Large intestine (tissue), 3 donors: ENCODE measurements at regions not wholly inside any gene's neighbourhood (a gene's known extent, or its start where the extent isn't known, plus 50 kb on each side); places are given as distances from the start of the nearest gene placed in this dataset.
"Not testable (repeated sequence)": the region's sequence is repeated elsewhere in the genome, so short reads cannot be mapped to it uniquely, and the experiment has no call there.

Experiments used
- DNase-seq, 2 donors: peaks; one replicate each; pipeline versions ENCODE4 v3.0.0 to v3.0.0-alpha.2; 2013
- H3K27ac ChIP-seq: one replicate; pipeline ENCODE4 v1.5.1; 2013; ENCODE audit warnings: low read length
- H3K27me3 ChIP-seq: 2 replicates; pipeline ENCODE4 v1.6.1; 2013; ENCODE audit warnings: low read length; ENCODE audit not compliant: control insufficient read depth, insufficient read depth
- H3K36me3 ChIP-seq: 2 replicates; pipeline ENCODE4 v1.6.1; 2013; ENCODE audit warnings: low read length; ENCODE audit not compliant: control insufficient read depth, insufficient read depth
- H3K4me1 ChIP-seq: one replicate; pipeline ENCODE4 v1.6.1; 2013; ENCODE audit warnings: low read length; ENCODE audit not compliant: control insufficient read depth, insufficient read depth
- H3K4me3 ChIP-seq: one replicate; pipeline ENCODE4 v1.5.1; 2013; ENCODE audit warnings: low read length
- H3K9me3 ChIP-seq: one replicate; pipeline ENCODE4 v1.6.1; 2013; ENCODE audit warnings: mild to moderate bottlenecking, low read depth, low read length, moderate library complexity; ENCODE audit not compliant: control insufficient read depth
- WGBS: methylation state at CpG from one replicate; pipeline ENCODE4 v1.1.5; 2013; ENCODE audit warnings: low lambda C conversion rate; ENCODE audit not compliant: insufficient coverage; 5-methylcytosine and 5-hydroxymethylcytosine counted together

DNA sequence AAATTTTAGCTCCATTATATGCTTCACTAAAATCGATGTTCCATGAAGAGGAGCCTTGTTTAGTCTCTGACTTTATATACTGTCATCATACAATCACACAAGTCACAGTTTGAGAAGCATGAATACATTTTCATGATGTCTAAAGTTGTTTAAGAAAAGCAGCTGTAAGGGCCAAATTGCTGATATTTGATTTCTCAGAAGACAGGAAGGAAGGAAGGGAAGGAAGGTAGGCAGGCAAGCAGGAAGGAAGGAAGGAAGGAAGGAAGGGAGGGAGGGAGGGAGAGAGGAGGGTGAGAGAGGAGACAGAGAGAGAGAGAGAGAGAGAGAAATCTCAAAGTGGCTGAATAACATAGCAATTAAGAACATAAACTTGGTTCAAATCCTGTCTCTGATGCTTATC is 153.7 kb downstream of the RTL9 start:
- Histone ChIP-seq H3K27me3 (no peaks in the 10 kb centered on the region), H3K36me3 (no peaks in the 10 kb centered on the region), H3K9me3 (no peaks in the 10 kb centered on the region), H3K27ac (no peak overlapping the region), H3K4me3 (no peak overlapping the region), H3K4me1 (no peaks in the 10 kb centered on the region)
- no peak for DNase-seq
- WGBS, result no CpG with 5 or more reads among the region's 1 CpG

DNA sequence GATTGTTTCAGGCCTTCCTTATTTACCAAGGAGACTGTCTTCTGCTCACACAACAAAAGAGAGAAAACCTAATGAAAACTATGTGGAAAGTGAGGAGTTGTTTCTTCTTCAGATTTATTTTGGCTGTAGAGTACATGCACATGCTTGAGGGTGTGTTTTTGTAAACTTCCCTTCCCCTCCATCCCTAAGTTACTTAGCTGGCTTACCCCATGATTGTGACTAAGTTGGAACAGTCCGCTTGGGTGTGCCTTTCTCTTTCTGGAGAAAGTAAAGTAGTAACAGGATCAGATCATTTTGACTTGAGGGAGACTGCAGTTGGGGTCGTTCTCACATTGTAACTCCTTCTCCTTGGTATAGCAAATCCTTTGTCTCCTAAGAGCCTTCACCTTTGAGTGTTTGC is 155.9 kb downstream of the RTL9 start:
- Histone ChIP-seq H3K4me3 (no peak overlapping the region), H3K27ac (no peak overlapping the region), H3K4me1 (no peaks in the 10 kb centered on the region), H3K36me3 (no peaks in the 10 kb centered on the region), H3K9me3 (no peaks in the 10 kb centered on the region), H3K27me3 (no peaks in the 10 kb centered on the region)
- no peak for DNase-seq
- no CpG with 5 or more reads among the region's 2 CpGs for WGBS

DNA sequence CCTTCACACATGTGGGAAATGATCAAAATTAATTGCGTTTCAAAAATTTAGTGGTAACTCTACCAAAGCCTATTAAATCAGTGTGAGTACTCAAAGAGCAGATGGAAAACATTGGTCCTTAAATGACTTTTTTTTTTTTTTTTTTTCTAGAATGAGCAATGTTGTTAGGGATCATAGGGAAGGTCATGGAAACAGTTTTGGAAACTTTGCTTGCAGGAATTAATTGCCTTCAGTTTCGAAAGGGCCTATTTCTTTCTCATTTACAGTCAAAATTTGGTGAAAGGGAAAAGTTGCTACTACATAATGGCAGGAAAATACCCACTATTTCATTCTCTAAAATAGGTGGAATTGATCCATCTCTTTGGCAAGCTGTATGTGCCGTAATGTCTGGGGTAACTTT is 160.9 kb downstream of the RTL9 start:
- no peak for DNase-seq

DNA sequence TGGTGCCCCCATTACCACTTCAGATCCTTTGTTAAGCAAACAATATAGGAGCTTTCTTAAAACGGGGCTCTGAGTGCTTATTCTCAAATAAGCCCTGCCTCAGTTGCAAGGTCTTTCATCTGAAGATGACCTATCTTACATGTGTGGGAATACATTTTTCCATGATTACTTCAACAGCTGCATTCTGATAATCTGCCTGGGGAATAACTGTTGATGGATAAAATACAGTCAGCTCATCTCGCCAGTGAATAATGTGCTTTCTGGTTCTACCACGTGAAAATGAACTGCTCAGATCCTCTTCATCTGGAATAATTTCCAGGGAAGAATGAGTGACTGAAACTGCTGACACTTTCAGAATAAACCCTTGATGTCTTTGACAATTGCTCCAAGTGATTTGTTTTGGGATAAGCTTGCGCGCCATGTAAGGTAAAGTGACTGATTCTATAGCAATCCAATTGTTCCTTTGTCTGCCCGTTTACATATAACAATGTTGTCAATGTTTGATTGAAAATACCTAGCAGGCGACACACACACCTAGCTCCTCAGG is 161.3 kb downstream of the RTL9 start:
- DNase-seq, result no peak
- no peaks in the 10 kb centered on the region for H3K36me3 ChIP-seq
- H3K9me3 ChIP-seq, result no peaks in the 10 kb centered on the region
- H3K27me3 ChIP-seq, result no peaks in the 10 kb centered on the region
- no peak overlapping the region for H3K27ac ChIP-seq
- WGBS, result no CpG with 5 or more reads among the region's 7 CpGs
- H3K4me1 ChIP-seq, result no peaks in the 10 kb centered on the region
- no peak overlapping the region for H3K4me3 ChIP-seq

More for the DNA sequence above, 160.9 kb downstream of the RTL9 start:
- no CpG with 5 or more reads among the region's 3 CpGs for WGBS
- Histone ChIP-seq H3K27me3 (no peaks in the 10 kb centered on the region), H3K9me3 (no peaks in the 10 kb centered on the region), H3K4me1 (no peaks in the 10 kb centered on the region), H3K27ac (no peak overlapping the region), H3K4me3 (no peak overlapping the region), H3K36me3 (no peaks in the 10 kb centered on the region)

DNA sequence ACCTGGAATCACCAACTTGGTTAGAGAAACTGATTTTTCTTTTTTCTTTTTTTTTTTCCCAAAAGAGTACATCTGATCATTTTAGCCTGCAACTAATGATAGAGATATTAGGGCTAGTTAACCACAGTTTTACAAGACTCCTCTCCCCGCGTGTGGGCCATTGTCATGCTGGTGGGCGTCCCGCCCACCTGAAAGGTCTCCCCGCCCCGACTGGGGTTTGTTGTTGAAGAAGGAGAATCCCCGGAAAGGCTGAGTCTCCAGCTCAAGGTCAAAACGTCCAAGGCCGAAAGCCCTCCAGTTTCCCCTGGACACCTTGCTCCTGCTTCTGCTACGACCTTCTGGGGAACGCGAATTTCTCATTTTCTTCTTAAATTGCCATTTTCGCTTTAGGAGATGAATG is 162.0 kb downstream of the RTL9 start:
- no CpG with 5 or more reads among the region's 13 CpGs for WGBS
- H3K36me3 ChIP-seq, H3K9me3 ChIP-seq, H3K4me3 ChIP-seq, H3K4me1 ChIP-seq, DNase-seq, H3K27me3 ChIP-seq, H3K27ac ChIP-seq: not testable (repeated sequence)

DNA sequence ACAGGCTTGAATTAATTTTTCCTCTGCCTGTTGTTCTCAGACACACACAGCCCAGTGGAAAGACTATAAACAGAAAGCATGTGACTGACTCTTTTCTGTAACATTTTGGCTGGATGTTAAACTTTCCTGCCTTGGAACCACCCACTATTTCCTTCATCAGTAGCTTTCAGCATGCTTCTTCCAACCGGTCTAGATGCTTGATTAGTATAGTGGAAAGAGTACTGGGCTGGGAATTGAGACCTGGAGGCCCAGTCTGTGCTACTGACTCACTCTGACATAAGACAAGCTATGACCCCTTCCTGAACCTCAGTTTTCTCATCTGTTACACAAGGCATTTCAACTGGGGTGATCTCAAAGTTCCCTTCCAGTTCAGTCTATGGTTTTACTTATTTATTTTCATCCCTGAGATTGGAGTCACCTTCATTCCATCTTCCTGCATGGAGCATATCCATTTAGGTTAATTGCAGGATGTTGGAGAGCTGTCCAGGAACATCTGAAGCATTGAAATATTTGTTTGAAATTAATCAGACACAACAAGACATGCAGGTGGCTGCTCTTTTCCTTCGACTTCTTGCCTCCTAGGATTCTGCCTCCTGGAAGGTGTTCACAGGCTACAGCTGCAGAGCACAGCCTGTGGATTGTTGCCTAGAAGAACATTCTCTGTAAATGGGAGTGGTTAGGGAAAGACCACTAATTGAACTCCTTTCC is 173.4 kb downstream of the RTL9 start:
- H3K4me1 ChIP-seq, result no peaks in the 10 kb centered on the region
- H3K9me3 ChIP-seq, result no peaks in the 10 kb centered on the region
- H3K27me3 ChIP-seq, result no peaks in the 10 kb centered on the region
- no peak for DNase-seq
- no peak overlapping the region for H3K4me3 ChIP-seq
- H3K36me3 ChIP-seq, result no peaks in the 10 kb centered on the region
- H3K27ac ChIP-seq, result no peak overlapping the region
- WGBS, result no CpG with 5 or more reads among the region's 2 CpGs

DNA sequence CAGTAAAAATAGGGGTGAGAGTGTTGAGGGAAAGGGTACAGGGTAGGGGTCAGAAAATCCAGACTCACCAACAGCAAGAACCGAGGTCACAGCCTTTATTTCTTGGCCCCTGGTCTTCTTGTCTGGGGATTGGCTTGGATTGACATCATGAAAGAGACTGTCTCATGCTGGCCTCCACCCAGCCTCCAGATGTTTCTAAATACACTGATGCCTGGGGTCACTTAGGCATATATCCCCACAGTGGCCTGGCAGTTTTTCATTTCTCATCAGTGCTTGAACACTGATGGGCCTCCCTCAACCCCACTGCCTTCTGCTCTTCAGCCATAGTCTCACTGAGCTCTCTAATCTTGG is 173.9 kb downstream of the RTL9 start:
- Histone ChIP-seq H3K9me3 (no peaks in the 10 kb centered on the region), H3K27ac (no peak overlapping the region), H3K27me3 (no peaks in the 10 kb centered on the region), H3K36me3 (no peaks in the 10 kb centered on the region), H3K4me1 (no peaks in the 10 kb centered on the region), H3K4me3 (no peak overlapping the region)
- WGBS, result no CpG with 5 or more reads among the region's 1 CpG
- DNase-seq, result no peak

DNA sequence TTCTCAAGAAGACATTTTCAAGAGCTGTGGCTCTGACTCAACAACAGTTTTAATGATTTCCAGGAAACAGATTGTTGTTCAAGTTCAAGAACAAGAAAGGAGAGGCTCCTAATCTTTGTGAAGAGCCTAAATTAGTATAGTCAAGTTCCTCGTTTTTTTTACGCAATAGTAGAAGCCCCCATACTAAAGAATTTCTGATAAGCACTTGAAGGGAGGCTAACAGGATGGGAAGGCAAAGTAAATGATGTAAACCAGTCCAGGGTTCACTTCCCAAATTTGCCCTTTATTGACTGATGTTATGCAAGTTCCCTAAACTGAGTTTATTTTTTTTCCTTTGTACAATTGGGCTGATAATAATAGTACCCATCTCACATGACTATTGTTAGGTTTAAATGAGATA is 178.2 kb downstream of the RTL9 start:
- DNase-seq, result no peak
- no peak overlapping the region for H3K27ac ChIP-seq
- H3K36me3 ChIP-seq, result no peaks in the 10 kb centered on the region
- H3K4me3 ChIP-seq, result no peak overlapping the region
- H3K9me3 ChIP-seq, result no peaks in the 10 kb centered on the region
- H3K27me3 ChIP-seq, result no peaks in the 10 kb centered on the region
- WGBS, result no CpG with 5 or more reads among the region's 2 CpGs
- no peaks in the 10 kb centered on the region for H3K4me1 ChIP-seq

DNA sequence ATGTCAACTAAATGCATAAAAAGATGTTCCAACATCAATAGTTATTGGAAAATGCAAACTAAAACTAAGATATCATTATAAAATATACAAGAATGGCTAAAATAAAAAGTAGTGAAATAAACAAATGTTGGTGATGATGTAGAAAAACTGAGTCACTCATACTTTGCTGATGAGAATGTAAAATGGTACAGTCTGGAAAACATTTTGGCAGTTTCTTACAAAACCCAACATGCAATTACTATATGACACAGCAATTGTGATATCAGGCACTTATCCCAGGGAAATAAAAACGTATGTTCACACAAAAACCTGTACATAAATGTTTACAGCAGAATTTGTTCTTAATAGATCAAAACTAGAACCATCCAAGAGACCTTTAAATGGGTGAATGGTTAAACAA is 182.6 kb downstream of the RTL9 start:
- no peaks in the 10 kb centered on the region for H3K27me3 ChIP-seq
- no peak overlapping the region for H3K4me3 ChIP-seq
- no peaks in the 10 kb centered on the region for H3K36me3 ChIP-seq
- no peaks in the 10 kb centered on the region for H3K4me1 ChIP-seq
- H3K9me3 ChIP-seq, result no peaks in the 10 kb centered on the region
- no peak for DNase-seq
- WGBS, result no CpG with 5 or more reads among the region's 1 CpG
- H3K27ac ChIP-seq, result no peak overlapping the region

DNA sequence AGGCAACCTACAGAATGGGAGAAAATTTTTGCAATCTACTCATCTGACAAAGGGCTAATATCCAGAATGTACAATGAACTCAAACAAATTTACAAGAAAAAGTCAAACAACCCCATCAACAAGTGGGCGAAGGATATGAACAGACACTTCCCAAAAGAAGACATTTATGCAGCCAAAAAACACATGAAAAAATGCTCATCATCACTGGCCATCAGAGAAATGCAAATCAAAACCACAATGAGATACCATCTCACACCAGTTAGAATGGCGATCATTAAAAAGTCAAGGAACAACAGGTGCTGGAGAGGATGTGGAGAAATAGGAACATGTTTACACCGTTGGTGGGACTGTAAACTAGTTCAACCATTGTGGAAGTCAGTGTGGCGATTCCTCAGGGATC is 192.2 kb downstream of the RTL9 start:
- H3K27ac ChIP-seq, H3K4me1 ChIP-seq, H3K9me3 ChIP-seq, DNase-seq, H3K4me3 ChIP-seq, H3K36me3 ChIP-seq, H3K27me3 ChIP-seq: not testable (repeated sequence)
- WGBS, result no CpG with 5 or more reads among the region's 4 CpGs

DNA sequence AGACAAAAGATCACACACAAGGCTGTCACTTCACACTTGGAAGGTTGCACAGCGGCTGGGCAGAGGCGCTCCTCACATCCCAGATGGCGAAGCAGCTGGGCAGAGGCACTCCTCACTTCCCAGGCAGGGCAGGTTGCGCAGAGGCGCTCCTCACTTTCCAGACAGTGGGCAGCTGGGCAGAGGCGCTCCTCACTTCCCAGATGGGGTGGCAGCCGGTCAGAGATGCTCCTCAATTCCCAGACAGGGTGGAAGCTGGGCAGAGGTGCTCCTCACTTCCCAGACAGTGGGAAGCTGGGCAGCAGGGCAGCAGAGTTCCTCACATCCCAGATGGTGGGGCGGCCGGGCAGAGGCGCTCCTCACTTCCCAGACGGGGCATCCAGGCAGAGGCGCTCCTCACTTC is 199.2 kb downstream of the RTL9 start:
- Histone ChIP-seq H3K36me3 (no peaks in the 10 kb centered on the region), H3K9me3 (no peaks in the 10 kb centered on the region), H3K27ac (no peak overlapping the region), H3K27me3 (no peaks in the 10 kb centered on the region), H3K4me1 (no peaks in the 10 kb centered on the region), H3K4me3 (no peak overlapping the region)
- no CpG with 5 or more reads among the region's 12 CpGs for WGBS
- no peak for DNase-seq
